ENCODE measurements at regions not wholly inside any gene's neighbourhood (a gene's known extent, or its start where the extent isn't known, plus 50 kb on each side); places are given as distances from the start of the nearest gene placed in this dataset.

GRCh38 chr6:167437888-167438484 is 113.1 kb downstream of the TTLL2 start:
- TF ChIP-seq EP300 (IDR thresholded peaks at IDR 0.05; ENCODE audit: borderline replicate concordance): no peak
- TF ChIP-seq ZBTB7A (IDR thresholded peaks at IDR 0.05; ENCODE audit: low read depth): no peak
- no peak for TF ChIP-seq REST (IDR thresholded peaks at IDR 0.05; ENCODE audit: low read depth)

All from Ishikawa (cell line).